Glutamatergic neuron (in vitro differentiated cells): ENCODE measurements at regions not wholly inside any gene's neighbourhood (a gene's known extent, or its start where the extent isn't known, plus 50 kb on each side); places are given as distances from the start of the nearest gene placed in this dataset.
"Not testable (repeated sequence)": the region's sequence is repeated elsewhere in the genome, so short reads cannot be mapped to it uniquely, and the experiment has no call there.

ENCODE experiments used
- DNase-seq: peaks from one replicate; pipeline ENCODE4 v3.0.0; 2022
- H3K27ac Mint-ChIP-seq: one replicate; pipeline ENCODE4 v1.8.0; 2020; ENCODE audit warnings: mild to moderate bottlenecking, mixed read lengths, inconsistent platforms; ENCODE audit not compliant: unreplicated experiment
- H3K27me3 Mint-ChIP-seq: one replicate; pipeline ENCODE4 v1.8.0; 2020; ENCODE audit warnings: mild to moderate bottlenecking, moderate library complexity, mixed read lengths, inconsistent platforms; ENCODE audit not compliant: unreplicated experiment
- H3K36me3 Mint-ChIP-seq: one replicate; pipeline ENCODE4 v1.8.0; 2020; ENCODE audit warnings: mild to moderate bottlenecking, mixed read lengths, inconsistent platforms; ENCODE audit not compliant: unreplicated experiment
- H3K4me1 Mint-ChIP-seq: one replicate; pipeline ENCODE4 v1.8.0; 2020; ENCODE audit warnings: mild to moderate bottlenecking, low read depth, mixed read lengths, inconsistent platforms; ENCODE audit not compliant: unreplicated experiment
- H3K4me3 Mint-ChIP-seq: one replicate; pipeline ENCODE4 v1.8.0; 2020; ENCODE audit warnings: mild to moderate bottlenecking, mixed read lengths, inconsistent platforms; ENCODE audit not compliant: unreplicated experiment
- H3K9me3 Mint-ChIP-seq: one replicate; pipeline ENCODE4 v1.8.0; 2020; ENCODE audit warnings: mild to moderate bottlenecking, moderate library complexity, mixed read lengths, inconsistent platforms; ENCODE audit not compliant: unreplicated experiment
- TF ChIP-seq, protein P1 (sequence below): fragments of 200-600 bp; sonication (generic); IDR thresholded peaks from one replicate; pipeline ENCODE4 v1.5.0; 2021; ENCODE audit not compliant: partially characterized antibody, unreplicated experiment

DNA sequence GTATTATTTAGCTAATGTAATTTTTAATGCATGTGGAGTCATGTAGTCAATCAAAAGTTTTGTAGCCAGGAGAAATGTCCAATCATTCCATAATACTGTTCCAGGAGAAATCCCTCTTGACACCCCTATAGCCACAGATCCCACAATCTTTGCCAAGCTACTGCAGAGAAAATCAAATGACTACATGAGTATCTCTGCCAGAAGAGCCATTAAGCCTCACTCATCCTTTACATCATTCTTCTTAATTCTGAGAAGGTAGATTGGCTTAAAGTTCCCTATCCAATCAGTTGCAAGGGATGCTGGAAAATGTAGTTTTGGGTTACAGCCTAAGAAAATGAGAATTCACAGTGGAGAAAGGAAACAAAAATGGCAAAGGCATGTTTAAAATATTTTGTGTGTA lies 502.1 kb downstream of the ZBBX start:
- H3K4me1 Mint-ChIP-seq, result no peaks in the 10 kb centered on the region
- H3K27ac Mint-ChIP-seq, result no peak overlapping the region
- TF ChIP-seq, protein P1, sequence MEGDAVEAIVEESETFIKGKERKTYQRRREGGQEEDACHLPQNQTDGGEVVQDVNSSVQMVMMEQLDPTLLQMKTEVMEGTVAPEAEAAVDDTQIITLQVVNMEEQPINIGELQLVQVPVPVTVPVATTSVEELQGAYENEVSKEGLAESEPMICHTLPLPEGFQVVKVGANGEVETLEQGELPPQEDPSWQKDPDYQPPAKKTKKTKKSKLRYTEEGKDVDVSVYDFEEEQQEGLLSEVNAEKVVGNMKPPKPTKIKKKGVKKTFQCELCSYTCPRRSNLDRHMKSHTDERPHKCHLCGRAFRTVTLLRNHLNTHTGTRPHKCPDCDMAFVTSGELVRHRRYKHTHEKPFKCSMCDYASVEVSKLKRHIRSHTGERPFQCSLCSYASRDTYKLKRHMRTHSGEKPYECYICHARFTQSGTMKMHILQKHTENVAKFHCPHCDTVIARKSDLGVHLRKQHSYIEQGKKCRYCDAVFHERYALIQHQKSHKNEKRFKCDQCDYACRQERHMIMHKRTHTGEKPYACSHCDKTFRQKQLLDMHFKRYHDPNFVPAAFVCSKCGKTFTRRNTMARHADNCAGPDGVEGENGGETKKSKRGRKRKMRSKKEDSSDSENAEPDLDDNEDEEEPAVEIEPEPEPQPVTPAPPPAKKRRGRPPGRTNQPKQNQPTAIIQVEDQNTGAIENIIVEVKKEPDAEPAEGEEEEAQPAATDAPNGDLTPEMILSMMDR, result no peak
- H3K27me3 Mint-ChIP-seq, result no peaks in the 10 kb centered on the region
- H3K4me3 Mint-ChIP-seq, result no peak overlapping the region
- H3K36me3 Mint-ChIP-seq, result no peaks in the 10 kb centered on the region
- DNase-seq, result no peak
- no peaks in the 10 kb centered on the region for H3K9me3 Mint-ChIP-seq

GRCh38 chr3:166864473-166865467 lies 515.3 kb downstream of the ZBBX start:
- Mint-ChIP-seq H3K9me3 (no peaks in the 10 kb centered on the region), H3K36me3 (no peaks in the 10 kb centered on the region), H3K4me1 (no peaks in the 10 kb centered on the region), H3K27ac (no peak overlapping the region), H3K27me3 (peaks cover under 1% of the 10 kb centered on the region), H3K4me3 (no peak overlapping the region)
- no peak for DNase-seq
- TF ChIP-seq, protein P1, result no peak

DNA sequence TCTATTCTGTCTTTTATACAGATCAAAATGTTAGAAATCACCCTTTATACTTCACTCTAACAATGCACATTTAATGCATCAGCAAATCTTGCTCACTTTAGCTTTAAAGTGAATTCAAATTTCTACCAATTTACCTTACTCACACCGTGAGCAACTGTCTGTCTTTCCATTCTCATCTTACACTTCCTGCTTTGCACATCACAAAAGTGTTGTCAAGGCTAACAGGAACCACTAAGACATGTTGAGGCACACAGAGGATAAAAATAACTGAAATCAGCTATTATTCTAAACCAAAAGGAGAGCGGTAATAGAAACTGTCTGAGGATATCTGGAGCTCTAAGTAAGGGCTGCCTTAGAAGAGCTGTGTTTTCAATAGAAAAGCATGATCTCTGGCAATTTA lies 519.9 kb downstream of the ZBBX start:
- no peak for DNase-seq
- TF ChIP-seq, protein P1, result no peak
- H3K9me3 Mint-ChIP-seq, result no peaks in the 10 kb centered on the region

DNA sequence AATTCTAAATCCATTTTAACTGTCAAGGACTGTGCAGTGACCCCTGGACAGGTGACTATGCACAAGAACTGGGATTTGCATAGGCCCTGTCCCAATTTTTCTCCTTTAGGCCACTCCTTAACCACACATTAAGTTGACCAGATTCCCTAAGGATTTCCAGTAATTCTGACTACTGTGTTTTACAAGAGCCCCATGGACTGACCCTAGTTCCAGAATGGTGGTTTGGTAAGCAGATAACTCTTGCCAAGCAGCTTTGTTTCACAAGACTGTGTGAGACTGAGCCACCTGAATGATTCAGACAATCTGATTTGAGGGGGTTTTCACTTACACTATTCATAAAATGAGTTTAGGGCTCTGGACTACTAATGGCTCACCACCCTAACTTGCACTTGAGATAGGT lies 535.8 kb downstream of the ZBBX start:
- Mint-ChIP-seq H3K4me3 (no peak overlapping the region), H3K9me3 (peaks cover 2% of the 10 kb centered on the region), H3K4me1 (no peaks in the 10 kb centered on the region), H3K27me3 (no peaks in the 10 kb centered on the region), H3K27ac (no peak overlapping the region), H3K36me3 (no peaks in the 10 kb centered on the region)
- DNase-seq, result no peak
- TF ChIP-seq, protein P1, result no peak

More for the DNA sequence above, 519.9 kb downstream of the ZBBX start:
- Mint-ChIP-seq H3K36me3 (no peaks in the 10 kb centered on the region), H3K27ac (no peak overlapping the region), H3K4me1 (no peaks in the 10 kb centered on the region), H3K4me3 (no peak overlapping the region), H3K27me3 (no peaks in the 10 kb centered on the region)

DNA sequence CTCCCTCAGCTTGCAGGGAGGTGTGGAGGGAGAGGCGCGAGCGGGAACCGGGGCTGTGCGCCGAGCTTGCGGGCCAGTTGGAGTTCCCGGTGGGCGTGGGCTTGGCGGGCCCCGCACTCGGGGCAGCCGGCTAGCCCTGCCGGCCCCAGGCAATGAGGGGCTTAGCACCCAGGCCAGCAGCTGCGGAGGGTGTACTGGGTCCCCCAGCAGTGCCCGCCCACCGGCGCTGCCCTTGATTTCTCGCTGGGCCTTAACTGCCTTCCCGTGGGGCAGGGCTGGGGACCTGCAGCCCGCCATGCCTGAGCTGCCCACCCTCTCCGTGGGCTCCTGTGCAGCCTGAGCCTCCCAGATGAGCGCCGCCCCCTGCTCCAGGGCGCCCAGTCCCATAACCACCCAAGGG lies 537.3 kb downstream of the ZBBX start:
- H3K4me1 Mint-ChIP-seq, H3K36me3 Mint-ChIP-seq, H3K9me3 Mint-ChIP-seq, H3K4me3 Mint-ChIP-seq, H3K27me3 Mint-ChIP-seq, DNase-seq, H3K27ac Mint-ChIP-seq: not testable (repeated sequence)
